ENCODE measurements at regions not wholly inside any gene's neighbourhood (a gene's known extent, or its start where the extent isn't known, plus 50 kb on each side); places are given as distances from the start of the nearest gene placed in this dataset.

- Histone ChIP-seq H3K4me1 (ENCODE audit: control insufficient read depth, insufficient read depth, low read length) (no peaks in the 10 kb centered on the region), H3K9ac (ENCODE audit: extremely low read depth, low read length, poor library complexity, severe bottlenecking) (no peak overlapping the region), H3K27me3 (ENCODE audit: control insufficient read depth, insufficient read depth, low read length, poor library complexity, severe bottlenecking) (no peaks in the 10 kb centered on the region), H3K36me3 (ENCODE audit: control insufficient read depth, insufficient read depth, low read length) (no peaks in the 10 kb centered on the region), H3K4me3 (ENCODE audit: low read length) (no peak overlapping the region), H3K27ac (ENCODE audit: low read depth, low read length) (no peak overlapping the region), H3K9me3 (ENCODE audit: control insufficient read depth, low read length) (no peaks in the 10 kb centered on the region)
- WGBS, 2 experiments (ENCODE audit: insufficient coverage in 1 of 2, insufficient read length in 1 of 2) = 79% methylated on average over 2 of the region's 2 CpGs; no CpG with 5 or more reads in 1 of the 2 experiments
- TF ChIP-seq CTCF (conservative IDR thresholded peaks at IDR 0.05) = no peak
- Mint-ChIP-seq H3K4me1 (no peaks in the 10 kb centered on the region), H3K27me3 (ENCODE audit: insufficient read depth) (peaks cover 33% of the 10 kb centered on the region), H3K9me3 (no peaks in the 10 kb centered on the region), H3K4me3 (no peak overlapping the region), H3K36me3 (ENCODE audit: low read depth) (no peaks in the 10 kb centered on the region), H3K27ac (no peak overlapping the region)
- no peak for DNase-seq
Measured at GRCh38 chr9:33690143-33690933, 105.0 kb upstream of the PRSS3 start.

GRCh38 chr9:33695299-33695698, 100.1 kb upstream of the PRSS3 start:
- Mint-ChIP-seq H3K4me1 (peaks cover 37% of the 10 kb centered on the region), H3K9me3 (no peaks in the 10 kb centered on the region), H3K36me3 (ENCODE audit: low read depth) (no peaks in the 10 kb centered on the region), H3K4me3 (no peak overlapping the region), H3K27me3 (ENCODE audit: insufficient read depth) (peaks cover 52% of the 10 kb centered on the region), H3K27ac (no peak overlapping the region)
- DNase-seq = no peak
- Histone ChIP-seq H3K4me1 (ENCODE audit: control insufficient read depth, insufficient read depth, low read length) (peaks cover 4% of the 10 kb centered on the region), H3K9ac (ENCODE audit: extremely low read depth, low read length, poor library complexity, severe bottlenecking) (no peak overlapping the region), H3K4me3 (ENCODE audit: low read length) (no peak overlapping the region), H3K27ac (ENCODE audit: low read depth, low read length) (no peak overlapping the region), H3K27me3 (ENCODE audit: control insufficient read depth, insufficient read depth, low read length, poor library complexity, severe bottlenecking) (no peaks in the 10 kb centered on the region), H3K9me3 (ENCODE audit: control insufficient read depth, low read length) (no peaks in the 10 kb centered on the region), H3K36me3 (ENCODE audit: control insufficient read depth, insufficient read depth, low read length) (no peaks in the 10 kb centered on the region)
- 94% methylated on average over 2 of the region's 2 CpGs; no CpG with 5 or more reads in 1 of the 2 experiments for WGBS, 2 experiments (ENCODE audit: insufficient coverage in 1 of 2, insufficient read length in 1 of 2)
- TF ChIP-seq CTCF (conservative IDR thresholded peaks at IDR 0.05) = no peak

- Mint-ChIP-seq H3K9me3 (no peaks in the 10 kb centered on the region), H3K36me3 (ENCODE audit: low read depth) (no peaks in the 10 kb centered on the region), H3K4me3 (no peak overlapping the region), H3K4me1 (peaks cover 42% of the 10 kb centered on the region), H3K27me3 (ENCODE audit: insufficient read depth) (peaks cover 50% of the 10 kb centered on the region), H3K27ac (no peak overlapping the region)
- 91 to 100% methylated on average over 2 to 3 of the region's 3 CpGs for WGBS, 2 experiments (ENCODE audit: insufficient coverage in 1 of 2, insufficient read length in 1 of 2)
- H3K9me3 ChIP-seq (ENCODE audit: control insufficient read depth, low read length) = no peaks in the 10 kb centered on the region
- peaks cover 4% of the 10 kb centered on the region for H3K4me1 ChIP-seq (ENCODE audit: control insufficient read depth, insufficient read depth, low read length)
- no peak for TF ChIP-seq CTCF (conservative IDR thresholded peaks at IDR 0.05)
- H3K36me3 ChIP-seq (ENCODE audit: control insufficient read depth, insufficient read depth, low read length) = no peaks in the 10 kb centered on the region
- H3K4me3 ChIP-seq (ENCODE audit: low read length) = no peak overlapping the region
- H3K27me3 ChIP-seq (ENCODE audit: control insufficient read depth, insufficient read depth, low read length, poor library complexity, severe bottlenecking) = no peaks in the 10 kb centered on the region
- H3K9ac ChIP-seq (ENCODE audit: extremely low read depth, low read length, poor library complexity, severe bottlenecking) = no peak overlapping the region
- no peak overlapping the region for H3K27ac ChIP-seq (ENCODE audit: low read depth, low read length)
- no peak for DNase-seq
Measured at GRCh38 chr9:33695856-33696255, 99.5 kb upstream of the PRSS3 start.

Measured in endodermal cell (in vitro differentiated cells).